ENCODE measurements at regions not wholly inside any gene's neighbourhood (a gene's known extent, or its start where the extent isn't known, plus 50 kb on each side); places are given as distances from the start of the nearest gene placed in this dataset.

DNA sequence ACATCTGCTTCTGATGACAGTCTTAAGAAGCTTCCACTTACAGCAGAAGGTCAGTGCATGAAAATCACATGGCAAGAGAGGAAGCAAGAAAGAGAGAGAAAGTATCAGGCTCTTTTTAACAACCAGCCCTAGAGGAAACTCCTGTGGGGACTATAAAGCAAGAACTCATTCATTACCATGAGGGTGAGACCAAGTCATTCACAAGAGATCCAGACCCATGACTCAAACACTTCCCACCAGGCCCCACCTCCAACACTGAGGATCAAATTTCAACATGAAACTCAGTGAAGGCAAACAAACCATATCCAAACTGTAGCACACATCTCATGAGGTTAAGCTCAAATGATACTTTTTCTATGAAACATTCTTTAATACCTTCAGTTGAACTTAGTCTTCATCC, 643.2 kb upstream of the SYNCRIP start:
- TF ChIP-seq GATA2 (IDR thresholded peaks at IDR 0.05; ENCODE audit: low read depth, low read length) (no peak), GATA3 (IDR thresholded peaks at IDR 0.05; ENCODE audit: low read depth, low read length) (no peak)

DNA sequence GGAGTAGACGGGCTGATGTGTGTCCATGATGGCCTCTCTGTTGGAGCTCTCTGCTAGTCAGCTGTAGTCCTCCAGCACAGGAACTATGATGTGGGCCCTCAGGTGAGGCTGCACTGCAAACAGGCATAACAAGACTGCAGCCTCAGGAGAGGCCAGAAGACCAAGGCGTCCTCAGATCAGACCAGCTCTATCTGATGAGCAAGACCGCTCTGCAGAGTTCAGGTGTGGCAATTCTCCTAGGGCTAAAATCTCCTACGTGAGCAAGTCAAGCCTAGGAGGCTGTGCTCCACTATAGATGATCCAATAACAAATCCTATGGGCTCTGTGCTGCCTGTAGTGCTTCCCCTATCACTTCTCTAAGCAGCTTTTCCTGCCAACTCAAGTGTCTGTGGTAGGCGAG, 633.4 kb upstream of the SYNCRIP start:
- TF ChIP-seq GATA2 (IDR thresholded peaks at IDR 0.05; ENCODE audit: low read depth, low read length) (no peak), GATA3 (IDR thresholded peaks at IDR 0.05; ENCODE audit: low read depth, low read length) (no peak)

DNA sequence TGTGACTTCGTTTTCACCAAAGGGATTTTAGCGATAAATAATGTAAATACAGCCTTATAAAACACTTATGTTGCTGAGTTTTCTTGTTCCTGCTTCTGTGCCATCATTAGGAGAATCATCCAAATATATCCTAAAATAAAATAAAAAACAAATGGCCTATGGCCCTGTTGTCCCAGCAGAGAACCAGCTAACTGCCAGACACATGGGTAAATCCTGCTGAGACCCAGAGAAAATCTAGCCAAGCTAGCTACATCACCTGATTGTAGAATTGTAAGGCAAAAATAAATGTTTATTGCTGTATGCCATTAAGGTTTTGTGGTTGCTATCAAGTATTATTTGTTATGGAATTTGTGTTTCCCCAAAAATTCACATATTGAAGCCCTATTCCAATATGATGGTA, 631.2 kb upstream of the SYNCRIP start:
- TF ChIP-seq GATA2 (IDR thresholded peaks at IDR 0.05; ENCODE audit: low read depth, low read length) (no peak), GATA3 (IDR thresholded peaks at IDR 0.05; ENCODE audit: low read depth, low read length) (no peak)

DNA sequence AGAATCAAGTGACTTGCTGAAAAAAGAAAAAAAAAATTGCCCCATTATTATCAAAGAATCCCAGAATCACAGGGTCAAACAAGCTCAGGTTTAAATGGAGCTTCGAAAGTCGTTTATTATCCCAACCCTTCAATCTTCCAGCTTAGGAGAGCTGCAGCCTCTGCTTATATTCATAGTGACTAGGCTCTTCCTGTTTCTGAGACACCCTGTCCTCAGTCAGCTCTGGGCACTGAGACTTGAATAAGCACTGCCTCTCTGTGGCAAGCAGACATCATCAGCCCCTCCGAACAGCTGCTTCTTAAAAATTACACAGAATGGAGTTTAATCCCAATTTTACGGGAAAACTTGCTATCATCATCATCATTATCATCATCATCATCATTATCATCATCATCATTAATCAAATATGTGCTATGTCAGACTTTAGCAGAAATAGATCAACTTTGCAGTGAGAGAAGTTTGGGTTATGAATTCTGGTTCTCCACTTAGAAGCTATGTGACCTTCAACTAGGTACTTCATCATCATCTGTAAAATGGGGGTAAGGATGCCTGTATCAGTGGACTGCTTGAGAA, 614.0 kb upstream of the SYNCRIP start:
- TF ChIP-seq GATA2 (IDR thresholded peaks at IDR 0.05; ENCODE audit: low read depth, low read length) = no peak
- TF ChIP-seq GATA3 (IDR thresholded peaks at IDR 0.05; ENCODE audit: low read depth, low read length) = no peak

DNA sequence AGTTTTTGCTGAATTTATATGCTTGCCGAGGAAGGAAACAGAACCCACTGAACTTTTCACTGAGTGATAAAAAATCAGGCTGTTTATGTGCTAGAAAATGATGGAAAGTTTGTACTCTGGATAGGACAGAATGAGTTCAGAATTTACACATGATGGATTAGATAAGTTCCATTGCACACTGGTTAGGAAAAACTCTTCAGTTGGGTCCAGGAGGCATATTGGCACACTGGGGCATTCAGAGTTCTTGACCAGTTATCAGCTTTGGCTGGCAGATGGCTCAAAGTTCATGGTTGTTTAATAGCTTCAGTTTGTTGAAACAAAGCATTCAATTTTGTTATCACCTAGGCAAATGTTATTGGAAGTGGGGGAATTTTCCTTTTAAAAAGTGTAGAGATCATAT, 613.3 kb upstream of the SYNCRIP start:
- TF ChIP-seq GATA2 (IDR thresholded peaks at IDR 0.05; ENCODE audit: low read depth, low read length) (no peak), GATA3 (IDR thresholded peaks at IDR 0.05; ENCODE audit: low read depth, low read length) (no peak)

DNA sequence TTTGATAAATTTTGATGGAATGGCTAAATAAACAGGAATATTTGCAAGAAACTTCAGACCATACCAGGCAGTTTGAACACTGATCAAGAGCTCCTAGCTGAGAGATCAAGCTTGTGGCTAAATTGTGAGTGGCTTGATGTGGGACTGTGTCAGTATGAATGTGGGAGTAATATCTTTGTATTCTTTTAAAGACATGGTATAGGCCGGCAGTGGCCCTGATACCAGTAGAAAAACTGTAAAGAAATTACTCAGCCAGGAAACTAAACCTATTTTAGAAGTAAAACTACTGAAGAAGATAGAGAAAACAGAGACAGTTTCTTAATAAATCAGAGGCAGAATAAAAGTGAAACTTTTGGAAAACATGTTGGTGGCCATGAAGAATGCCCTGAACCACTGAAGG, 608.4 kb upstream of the SYNCRIP start:
- TF ChIP-seq GATA2 (IDR thresholded peaks at IDR 0.05; ENCODE audit: low read depth, low read length) = no peak
- TF ChIP-seq GATA3 (IDR thresholded peaks at IDR 0.05; ENCODE audit: low read depth, low read length) = no peak

DNA sequence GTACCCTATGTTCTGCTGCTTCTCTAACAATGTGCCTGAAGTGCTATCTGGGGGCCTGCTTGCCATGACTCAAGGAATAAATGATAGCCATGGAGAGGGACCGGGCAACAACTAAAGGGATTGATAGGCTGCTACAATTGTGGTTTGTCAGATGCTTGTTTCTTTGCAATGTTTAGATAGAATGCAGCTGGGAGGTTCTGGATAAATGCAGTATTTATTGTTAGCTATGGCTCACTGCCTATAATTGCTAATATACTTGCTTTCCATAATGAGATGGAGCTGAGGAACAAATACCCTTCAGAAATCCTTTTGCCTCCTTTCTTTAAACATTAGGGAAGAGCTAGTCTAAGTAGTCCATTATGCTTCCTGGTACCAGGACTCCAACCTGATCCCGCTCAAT, 575.2 kb upstream of the SYNCRIP start:
- TF ChIP-seq GATA3 (IDR thresholded peaks at IDR 0.05; ENCODE audit: low read depth, low read length) = no peak
- no peak for TF ChIP-seq GATA2 (IDR thresholded peaks at IDR 0.05; ENCODE audit: low read depth, low read length)

DNA sequence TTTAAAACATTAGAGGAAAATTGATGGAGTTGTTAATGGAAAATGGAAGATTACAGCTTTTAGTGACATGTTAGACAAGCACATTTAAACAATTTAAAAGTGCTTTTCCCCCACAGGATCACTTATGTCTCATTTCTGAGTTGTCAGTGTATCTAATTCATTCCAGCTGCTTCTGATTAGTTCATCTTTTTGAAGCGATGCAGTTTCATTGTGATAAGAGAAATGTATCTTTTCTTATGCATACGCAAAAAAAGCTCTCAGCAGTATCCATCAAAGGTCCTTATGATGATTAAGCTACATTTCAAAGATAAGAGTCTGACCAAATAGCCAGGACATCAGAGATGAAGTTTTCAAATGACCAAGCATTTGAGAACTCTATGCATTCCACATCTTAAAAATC, 572.6 kb upstream of the SYNCRIP start:
- peak; percentile 83 for TF ChIP-seq GATA2 (IDR thresholded peaks at IDR 0.05; ENCODE audit: low read depth, low read length)
- peak; percentile 77 for TF ChIP-seq GATA3 (IDR thresholded peaks at IDR 0.05; ENCODE audit: low read depth, low read length)

DNA sequence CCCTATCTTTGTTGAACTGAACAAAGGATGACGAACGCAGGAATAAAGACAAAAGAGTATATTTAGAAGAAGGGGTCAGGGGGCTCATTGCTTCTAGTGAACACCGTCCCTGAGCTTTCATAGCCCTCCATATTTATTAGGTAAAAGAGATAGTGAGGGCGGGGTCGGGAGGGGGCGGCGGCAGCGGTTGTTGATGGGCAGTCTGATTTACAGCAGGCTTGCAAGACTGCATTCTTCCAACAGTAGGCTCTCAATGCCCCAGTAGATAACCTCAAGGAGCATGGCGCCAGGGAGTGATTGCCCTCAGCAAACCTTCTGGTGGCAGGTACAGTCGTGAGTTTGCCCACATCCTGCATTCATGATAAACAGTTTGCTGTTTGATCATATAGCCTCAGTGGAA, 563.3 kb upstream of the SYNCRIP start:
- TF ChIP-seq GATA3 (IDR thresholded peaks at IDR 0.05; ENCODE audit: low read depth, low read length) (no peak), GATA2 (IDR thresholded peaks at IDR 0.05; ENCODE audit: low read depth, low read length) (no peak)

DNA sequence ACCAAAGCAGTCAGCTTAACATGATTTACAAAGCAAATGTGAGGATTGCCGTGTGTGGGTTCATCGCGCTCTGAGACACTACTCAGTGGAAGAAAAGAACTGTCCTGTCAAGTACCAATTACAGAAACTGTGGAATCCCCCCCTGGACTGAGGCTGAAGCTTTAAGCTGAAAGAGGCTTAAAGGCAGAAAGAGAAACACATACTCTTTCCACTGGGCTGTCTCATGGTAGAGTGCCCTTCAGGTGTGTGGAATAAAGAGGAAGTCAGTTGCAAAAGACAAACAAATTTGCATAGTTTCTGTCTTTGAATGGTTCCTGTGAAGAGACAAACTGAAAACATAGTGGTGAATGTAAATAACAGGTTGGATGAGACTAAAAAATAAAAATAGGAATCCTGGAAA, 560.4 kb upstream of the SYNCRIP start:
- TF ChIP-seq GATA3 (IDR thresholded peaks at IDR 0.05; ENCODE audit: low read depth, low read length) = no peak
- no peak for TF ChIP-seq GATA2 (IDR thresholded peaks at IDR 0.05; ENCODE audit: low read depth, low read length)

DNA sequence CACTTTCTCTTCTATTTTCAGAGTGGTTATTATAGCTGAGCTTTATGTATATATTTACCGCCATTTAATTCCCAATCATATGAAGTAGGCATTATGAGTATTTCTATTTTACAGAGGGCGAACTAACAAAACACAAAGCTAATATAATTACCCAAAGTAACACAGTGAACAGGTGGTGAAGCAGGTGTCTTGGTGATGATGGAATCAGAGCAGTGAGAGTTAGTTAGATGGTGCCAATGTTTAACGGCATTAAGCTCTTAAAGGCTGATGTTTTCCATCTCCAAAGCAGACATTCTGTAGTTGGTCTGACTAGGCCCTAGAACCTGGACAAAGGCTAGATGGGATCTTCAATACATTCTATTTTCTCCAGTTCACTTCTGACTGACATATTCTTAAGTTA, 551.1 kb upstream of the SYNCRIP start:
- TF ChIP-seq GATA2 (IDR thresholded peaks at IDR 0.05; ENCODE audit: low read depth, low read length) = no peak
- TF ChIP-seq GATA3 (IDR thresholded peaks at IDR 0.05; ENCODE audit: low read depth, low read length) = no peak

DNA sequence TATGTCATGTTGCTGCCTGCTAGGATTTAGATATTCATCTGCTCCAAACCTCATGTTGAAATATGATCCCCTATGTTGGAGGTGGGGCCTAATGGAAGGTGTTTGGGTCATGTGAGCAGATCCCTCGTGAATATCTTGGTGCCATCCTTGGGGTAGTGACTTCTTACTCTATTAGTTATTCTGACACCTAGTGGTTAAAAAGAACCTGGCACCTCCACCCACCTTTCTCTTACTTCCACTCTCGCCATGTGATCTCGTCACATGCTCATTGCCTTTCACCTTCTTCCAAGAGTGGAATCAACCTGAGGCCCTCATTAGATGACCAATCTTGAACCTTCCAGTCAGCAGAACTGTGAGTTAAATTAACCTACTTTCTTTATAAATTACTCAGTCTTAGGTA, 549.4 kb upstream of the SYNCRIP start:
- TF ChIP-seq GATA3 (IDR thresholded peaks at IDR 0.05; ENCODE audit: low read depth, low read length) (no peak), GATA2 (IDR thresholded peaks at IDR 0.05; ENCODE audit: low read depth, low read length) (no peak)

DNA sequence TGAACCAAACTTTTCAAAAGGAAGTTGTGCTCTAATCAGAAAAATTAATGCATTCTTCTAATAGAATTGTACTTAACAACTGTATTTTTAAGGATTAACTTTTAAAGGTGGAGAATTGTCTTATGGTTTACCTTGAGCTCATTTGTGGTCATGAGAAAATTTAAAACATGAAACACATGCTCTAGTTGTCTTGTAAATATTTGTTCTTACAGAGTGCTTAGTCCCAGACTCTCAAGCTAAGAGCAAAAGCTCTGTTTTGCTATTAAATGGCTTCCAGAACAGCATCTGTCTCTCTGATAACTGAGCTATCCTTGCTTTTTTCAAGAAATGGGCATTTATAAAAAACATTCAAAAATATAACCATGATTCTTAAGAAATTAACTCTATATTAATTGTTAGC, 512.2 kb upstream of the SYNCRIP start:
- TF ChIP-seq GATA3 (IDR thresholded peaks at IDR 0.05; ENCODE audit: low read depth, low read length) (no peak), GATA2 (IDR thresholded peaks at IDR 0.05; ENCODE audit: low read depth, low read length) (no peak)

DNA sequence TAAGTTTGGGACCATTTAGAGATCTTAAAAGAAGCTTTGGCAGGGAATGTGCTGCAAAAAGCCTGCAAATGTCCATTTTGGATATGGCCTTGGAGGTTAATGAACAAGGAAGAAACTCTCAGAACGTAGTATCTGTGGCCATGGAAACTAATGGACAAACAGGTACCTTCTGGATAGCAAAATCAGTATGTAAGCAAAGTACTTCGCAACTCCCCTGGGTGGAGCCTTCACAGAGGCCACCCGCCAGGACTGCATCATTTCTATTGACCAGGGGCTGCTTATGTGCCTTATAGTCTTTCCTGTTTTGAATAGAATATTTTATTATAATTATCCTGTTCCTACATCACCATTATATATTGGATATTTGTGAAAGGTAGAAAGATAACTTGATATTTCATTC, 510.8 kb upstream of the SYNCRIP start:
- TF ChIP-seq GATA3 (IDR thresholded peaks at IDR 0.05; ENCODE audit: low read depth, low read length) (no peak), GATA2 (IDR thresholded peaks at IDR 0.05; ENCODE audit: low read depth, low read length) (no peak)

DNA sequence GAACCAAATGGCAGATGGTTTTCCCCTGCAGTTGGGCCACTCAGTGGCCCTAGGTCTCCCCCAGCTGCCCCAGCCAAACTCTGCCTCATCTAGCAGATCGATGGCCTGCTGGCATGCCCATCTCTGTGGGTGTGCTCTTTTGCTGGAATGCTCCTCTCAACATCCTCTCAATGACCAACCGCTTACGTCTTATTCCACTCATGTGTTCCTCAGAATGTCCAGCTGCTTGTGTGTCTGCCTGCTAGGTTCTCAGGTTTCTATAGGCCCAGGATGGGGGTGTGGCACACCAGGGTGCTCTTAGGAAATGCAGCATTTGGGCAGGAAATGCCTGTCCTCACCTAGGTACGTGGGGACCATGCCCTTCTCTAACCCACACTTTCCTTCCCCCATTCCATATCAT, 509.9 kb upstream of the SYNCRIP start:
- TF ChIP-seq GATA3 (IDR thresholded peaks at IDR 0.05; ENCODE audit: low read depth, low read length) = no peak
- TF ChIP-seq GATA2 (IDR thresholded peaks at IDR 0.05; ENCODE audit: low read depth, low read length) = no peak

DNA sequence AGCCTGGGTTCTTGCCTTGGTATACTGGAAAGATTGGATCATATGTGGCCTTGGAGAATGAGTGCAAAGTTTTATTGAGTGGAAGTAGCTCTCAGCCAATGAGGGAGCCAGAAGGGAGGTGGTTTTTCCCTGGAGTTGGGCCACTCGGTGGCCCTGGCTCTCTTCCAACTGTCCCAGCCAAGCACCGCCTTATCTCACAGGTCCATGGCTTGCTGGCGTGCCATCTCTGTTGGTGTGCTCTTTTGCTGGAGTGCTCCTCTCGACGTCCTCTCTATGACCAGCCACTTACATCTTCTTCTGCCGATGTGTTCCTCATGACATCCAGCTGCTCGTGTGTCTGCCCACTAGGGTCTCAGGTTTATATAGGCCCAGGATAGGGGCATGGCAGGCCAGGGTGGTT, 505.9 kb upstream of the SYNCRIP start:
- TF ChIP-seq GATA2 (IDR thresholded peaks at IDR 0.05; ENCODE audit: low read depth, low read length) = no peak
- no peak for TF ChIP-seq GATA3 (IDR thresholded peaks at IDR 0.05; ENCODE audit: low read depth, low read length)

Data from SH-SY5Y (cell line).